ENCODE measurements at regions not wholly inside any gene's neighbourhood (a gene's known extent, or its start where the extent isn't known, plus 50 kb on each side); places are given as distances from the start of the nearest gene placed in this dataset.

GRCh38 chr14:40899435-40899834 lies 707.2 kb upstream of the LRFN5 start:
- no peak for DNase-seq (ENCODE audit: low read depth)
- Histone ChIP-seq H3K36me3 (ENCODE audit: control insufficient read depth, insufficient read depth, low read length) (no peaks in the 10 kb centered on the region), H3K4me3 (ENCODE audit: low read depth, low read length) (no peak overlapping the region), H3K27me3 (ENCODE audit: control insufficient read depth, insufficient read depth, low read length) (no peaks in the 10 kb centered on the region)
- no peak for TF ChIP-seq CTCF (IDR thresholded peaks at IDR 0.05; ENCODE audit: insufficient read depth, low read length, poor library complexity, severe bottlenecking)

- Histone ChIP-seq H3K36me3 (ENCODE audit: control insufficient read depth, insufficient read depth, low read length) (no peaks in the 10 kb centered on the region), H3K4me3 (ENCODE audit: low read depth, low read length) (no peak overlapping the region), H3K27me3 (ENCODE audit: control insufficient read depth, insufficient read depth, low read length) (no peaks in the 10 kb centered on the region)
- no peak for DNase-seq (ENCODE audit: low read depth)
- no peak for TF ChIP-seq CTCF (IDR thresholded peaks at IDR 0.05; ENCODE audit: insufficient read depth, low read length, poor library complexity, severe bottlenecking)
Observed at GRCh38 chr14:40894846-40895245, 711.8 kb upstream of the LRFN5 start.

- no peak for DNase-seq (ENCODE audit: low read depth)
- Histone ChIP-seq H3K36me3 (ENCODE audit: control insufficient read depth, insufficient read depth, low read length) (no peaks in the 10 kb centered on the region), H3K4me3 (ENCODE audit: low read depth, low read length) (no peak overlapping the region), H3K27me3 (ENCODE audit: control insufficient read depth, insufficient read depth, low read length) (no peaks in the 10 kb centered on the region)
- no peak for TF ChIP-seq CTCF (IDR thresholded peaks at IDR 0.05; ENCODE audit: insufficient read depth, low read length, poor library complexity, severe bottlenecking)
Observed at GRCh38 chr14:40889126-40889525, 717.5 kb upstream of the LRFN5 start.

- Histone ChIP-seq H3K4me3 (ENCODE audit: low read depth, low read length) (no peak overlapping the region), H3K27me3 (ENCODE audit: control insufficient read depth, insufficient read depth, low read length) (no peaks in the 10 kb centered on the region), H3K36me3 (ENCODE audit: control insufficient read depth, insufficient read depth, low read length) (no peaks in the 10 kb centered on the region)
- TF ChIP-seq CTCF (IDR thresholded peaks at IDR 0.05; ENCODE audit: insufficient read depth, low read length, poor library complexity, severe bottlenecking), result no peak
- DNase-seq (ENCODE audit: low read depth), result no peak
Observed at GRCh38 chr14:40887912-40888311, 718.8 kb upstream of the LRFN5 start.

GRCh38 chr14:40870252-40870651 lies 736.4 kb upstream of the LRFN5 start:
- Histone ChIP-seq H3K4me3 (ENCODE audit: low read depth, low read length) (no peak overlapping the region), H3K27me3 (ENCODE audit: control insufficient read depth, insufficient read depth, low read length) (no peaks in the 10 kb centered on the region), H3K36me3 (ENCODE audit: control insufficient read depth, insufficient read depth, low read length) (no peaks in the 10 kb centered on the region)
- no peak for DNase-seq (ENCODE audit: low read depth)
- no peak for TF ChIP-seq CTCF (IDR thresholded peaks at IDR 0.05; ENCODE audit: insufficient read depth, low read length, poor library complexity, severe bottlenecking)

- H3K36me3 ChIP-seq (ENCODE audit: control insufficient read depth, insufficient read depth, low read length), result no peaks in the 10 kb centered on the region
- no peak overlapping the region for H3K4me3 ChIP-seq (ENCODE audit: low read depth, low read length)
- no peak for DNase-seq (ENCODE audit: low read depth)
- no peaks in the 10 kb centered on the region for H3K27me3 ChIP-seq (ENCODE audit: control insufficient read depth, insufficient read depth, low read length)
- TF ChIP-seq CTCF (IDR thresholded peaks at IDR 0.05; ENCODE audit: insufficient read depth, low read length, poor library complexity, severe bottlenecking), result no peak
Observed at GRCh38 chr14:40859055-40859454, 747.6 kb upstream of the LRFN5 start.
